GM12878 (cell line): ENCODE measurements at regions not wholly inside any gene's neighbourhood (a gene's known extent, or its start where the extent isn't known, plus 50 kb on each side); places are given as distances from the start of the nearest gene placed in this dataset.

Experiments
- ATAC-seq: fragments of 200-7000 bp; cut with Tn5 transposase; 3 replicates; pipeline ENCODE4 v1.9.1; 2020; ENCODE audit warnings: mild to moderate bottlenecking, moderate library complexity
- BruUV-seq: library from RNA; stranded (reverse); fragments of 400-500 nt; replicated peaks from 2 replicates; lab custom pipeline; 2021; lab: Mats Ljungman, UMichigan
- CTCF ChIA-PET: fragments of 300-600 bp; sonication (Branson Sonifier 250); formaldehyde crosslinking; extraction: SDS; loops from one replicate; lab custom pipeline; 2021; ENCODE audit warnings: inconsistent platforms; lab: Yijun Ruan, JAX
- POLR2A ChIA-PET: fragments of 350-600 bp; formaldehyde crosslinking; extraction: SDS; loops from one replicate; lab custom pipeline; 2021; ENCODE audit warnings: inconsistent platforms; lab: Charles Lee
- RAD21 ChIA-PET: fragments of 300-600 bp; sonication (Branson Sonifier 250); formaldehyde crosslinking; loops from one replicate; lab custom pipeline; 2023; ENCODE audit warnings: antibody characterized with exemption; ENCODE audit not compliant: unreplicated experiment; lab: Charles Lee
- SMC1A ChIA-PET: fragments of 300-600 bp; sonication (Branson Sonifier 250); formaldehyde crosslinking; loops from one replicate; lab custom pipeline; 2023; ENCODE audit not compliant: unreplicated experiment, uncharacterized antibody; lab: Charles Lee
- DNase-seq: peaks from one replicate; pipeline ENCODE4 v3.0.0-alpha.2; 2011; ENCODE audit warnings: low read depth, low spot score
- FAIRE-seq: peaks from 3 replicates; lab custom pipeline; 2011; peaks lifted over from hg19 to GRCh38; lab: Jason Lieb, UNC
- H2AFZ ChIP-seq: 2 replicates; pipeline ENCODE4 v1.6.0; 2011; ENCODE audit warnings: low read depth, low read length, control low read depth; ENCODE audit not compliant: control insufficient read depth
- H3K27ac ChIP-seq: 2 replicates; pipeline ENCODE4 v1.5.1; 2011; ENCODE audit warnings: control low read depth; ENCODE audit not compliant: control insufficient read depth, insufficient read depth
- H3K27me3 ChIP-seq, 2 experiments: replicated peaks in 1 of 2; 2 replicates each; pipeline versions ENCODE4 v1.6.0 to v1.6.1; 2011; ENCODE audit warnings: low read length in 1 of 2; ENCODE audit not compliant: control insufficient read depth in 2 of 2, insufficient read depth in 2 of 2
- H3K36me3 ChIP-seq, 2 experiments: 2 replicates each; pipeline ENCODE4 v1.5.1; 2011; ENCODE audit warnings: low read length in 1 of 2; ENCODE audit not compliant: control insufficient read depth in 2 of 2, insufficient read depth in 2 of 2
- H3K4me1 ChIP-seq: 2 replicates; pipeline ENCODE4 v1.6.1; 2011; ENCODE audit warnings: mild to moderate bottlenecking, low read length, moderate library complexity, mixed read lengths; ENCODE audit not compliant: control insufficient read depth, insufficient read depth
- H3K4me2 ChIP-seq: 2 replicates; pipeline ENCODE4 v1.6.0; 2011; ENCODE audit warnings: control low read depth; ENCODE audit not compliant: control insufficient read depth, insufficient read depth
- H3K4me3 ChIP-seq: fragments of 200-600 bp; sonication (generic); 2 replicates; pipeline ENCODE4 v1.5.1; 2016
- H3K79me2 ChIP-seq: 2 replicates; pipeline ENCODE4 v1.6.0; 2011; ENCODE audit warnings: low read length; ENCODE audit not compliant: control insufficient read depth, insufficient read depth
- H3K9ac ChIP-seq: 2 replicates; pipeline ENCODE4 v1.8.0; 2011; ENCODE audit warnings: low read length, control low read depth, mixed read lengths; ENCODE audit not compliant: control insufficient read depth, insufficient read depth
- H3K9me3 ChIP-seq: replicated peaks from 3 replicates; pipeline ENCODE4 v1.5.1; 2011; ENCODE audit warnings: mild to moderate bottlenecking, low read length; ENCODE audit not compliant: control insufficient read depth, insufficient read depth
- H4K20me1 ChIP-seq: 2 replicates; pipeline ENCODE4 v1.6.0; 2011; ENCODE audit not compliant: control insufficient read depth, insufficient read depth
- BRCA1 ChIP-seq: IDR thresholded peaks from 2 replicates; pipeline ENCODE4 v1.6.1; 2011; ENCODE audit warnings: low read depth, low read length, improper control_type of control experiment
- CBFB ChIP-seq: IDR thresholded peaks from 2 replicates; pipeline ENCODE4 v1.6.1; 2016; ENCODE audit warnings: antibody characterized with exemption, low read depth
- EZH2 ChIP-seq: IDR thresholded peaks from 2 replicates; pipeline ENCODE4 v1.6.1; 2012; ENCODE audit warnings: low read depth, mild to moderate bottlenecking, control low read depth, inconsistent platforms, low read length, borderline replicate concordance; ENCODE audit not compliant: control insufficient read depth
- FOXK2 ChIP-seq: fragments of 450-650 bp; IDR thresholded peaks from 2 replicates; pipeline ENCODE4 v1.6.1; 2017; ENCODE audit warnings: mild to moderate bottlenecking, moderate library complexity
- MTA2 ChIP-seq: fragments of 450-650 bp; IDR thresholded peaks from 2 replicates; pipeline ENCODE4 v1.6.1; 2016; ENCODE audit warnings: low read depth, mild to moderate bottlenecking, moderate library complexity
- MYB ChIP-seq: fragments of 150-350 bp; IDR thresholded peaks from 2 replicates; pipeline ENCODE4 v1.6.1; 2014; ENCODE audit warnings: mild to moderate bottlenecking, low read depth, low read length, borderline replicate concordance
- NFXL1 ChIP-seq: fragments of 450-650 bp; IDR thresholded peaks from 2 replicates; pipeline ENCODE4 v1.6.1; 2017; ENCODE audit warnings: antibody characterized with exemption, mild to moderate bottlenecking, borderline replicate concordance
- NR2F1 ChIP-seq: fragments of 450-650 bp; conservative IDR thresholded peaks from 2 replicates; pipeline ENCODE4 v1.6.1; 2017; ENCODE audit warnings: mild to moderate bottlenecking
- RAD21 ChIP-seq: IDR thresholded peaks from 2 replicates; pipeline ENCODE4 v1.6.1; 2011; ENCODE audit warnings: mild to moderate bottlenecking, low read depth, low read length, moderate library complexity; ENCODE audit not compliant: insufficient read depth
- RAD51 ChIP-seq: fragments of 450-650 bp; IDR thresholded peaks from 2 replicates; pipeline ENCODE4 v1.6.1; 2016; ENCODE audit warnings: moderate library complexity, mild to moderate bottlenecking, inconsistent platforms
- REST ChIP-seq: IDR thresholded peaks from 2 replicates; pipeline ENCODE4 v1.6.1; 2012; ENCODE audit warnings: mild to moderate bottlenecking, low read depth, low read length
- SIX5 ChIP-seq: IDR thresholded peaks from 2 replicates; pipeline ENCODE4 v1.6.1; 2011; ENCODE audit warnings: mild to moderate bottlenecking, low read depth, low read length, moderate library complexity; ENCODE audit not compliant: severe bottlenecking
- SMAD1 ChIP-seq: fragments of 450-650 bp; IDR thresholded peaks from 2 replicates; pipeline ENCODE4 v1.6.1; 2018; ENCODE audit warnings: mild to moderate bottlenecking, low read depth; ENCODE audit not compliant: partially characterized antibody
- SREBF1 ChIP-seq: IDR thresholded peaks from 2 replicates; pipeline ENCODE4 v1.6.1; 2012; ENCODE audit warnings: mild to moderate bottlenecking, low read length
- TCF12 ChIP-seq: IDR thresholded peaks from 2 replicates; pipeline ENCODE4 v1.6.1; 2011; ENCODE audit warnings: low read depth, mild to moderate bottlenecking, low read length
- TCF3 ChIP-seq: IDR thresholded peaks from 2 replicates; pipeline ENCODE4 v1.6.1; 2012; ENCODE audit warnings: low read depth, mild to moderate bottlenecking, low read length, borderline replicate concordance; ENCODE audit not compliant: insufficient read depth
- YBX1 ChIP-seq: fragments of 450-650 bp; IDR thresholded peaks from 2 replicates; pipeline ENCODE4 v1.6.1; 2016; ENCODE audit warnings: antibody characterized with exemption
- ZBED1 ChIP-seq: IDR thresholded peaks from 2 replicates; pipeline ENCODE4 v1.6.1; 2016; ENCODE audit warnings: borderline replicate concordance
- WGBS: methylation state at CpG from one replicate; pipeline ENCODE4 v1.1.6; 2016; ENCODE audit warnings: low lambda C conversion rate; ENCODE audit not compliant: insufficient replicate concordance, insufficient coverage; ENCODE audit errors: missing lambda C conversion rate; 5-methylcytosine and 5-hydroxymethylcytosine counted together
- in situ Hi-C: fragments of 300-500 bp; cut with MboI; formaldehyde crosslinking; loops from 9 replicates; pipeline ENCODE4 v1.14.3; 2018; ENCODE audit warnings: mixed read lengths
- intact Hi-C: fragments of 100-400 bp; cut with micrococcal nuclease; formaldehyde crosslinking; loops from one replicate; pipeline ENCODE4 v1.14.2; 2022; ENCODE audit not compliant: unreplicated experiment
- TF ChIP-seq, protein P1 (sequence below): fragments of 450-650 bp; IDR thresholded peaks from 2 replicates; pipeline ENCODE4 v1.6.1; 2017; ENCODE audit warnings: low read depth, mild to moderate bottlenecking, moderate library complexity
- TF ChIP-seq, protein P2 (sequence below): fragments of 450-650 bp; IDR thresholded peaks from 2 replicates; pipeline ENCODE4 v1.6.1; 2014; ENCODE audit warnings: mild to moderate bottlenecking

DNA sequence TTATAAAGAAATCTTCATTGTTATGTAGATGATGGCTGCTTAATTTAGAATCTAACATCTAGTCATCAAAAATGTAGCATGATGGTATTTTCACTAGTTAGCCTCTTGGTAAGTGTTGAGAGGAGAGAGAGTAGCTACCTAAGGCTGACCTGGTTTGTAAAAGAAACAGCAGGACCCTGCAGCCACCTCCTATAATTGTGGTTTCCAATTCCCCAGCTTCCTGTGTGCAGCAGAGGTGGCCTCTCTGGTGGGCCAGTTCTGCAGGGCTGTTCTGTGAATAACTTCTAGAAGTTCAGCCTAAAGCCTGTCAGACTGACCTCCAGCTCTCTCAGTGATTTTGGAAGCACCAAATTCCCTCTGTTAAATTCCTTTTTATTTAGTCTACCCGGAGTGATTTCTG, 246.4 kb upstream of the LRRC7 start (continued):
- TF ChIP-seq RAD21 (no peak), SMAD1 (no peak), BRCA1 (no peak), MTA2 (no peak), SREBF1 (no peak), FOXK2 (no peak), REST (no peak), CBFB (no peak)
- TF ChIP-seq, protein P1, sequence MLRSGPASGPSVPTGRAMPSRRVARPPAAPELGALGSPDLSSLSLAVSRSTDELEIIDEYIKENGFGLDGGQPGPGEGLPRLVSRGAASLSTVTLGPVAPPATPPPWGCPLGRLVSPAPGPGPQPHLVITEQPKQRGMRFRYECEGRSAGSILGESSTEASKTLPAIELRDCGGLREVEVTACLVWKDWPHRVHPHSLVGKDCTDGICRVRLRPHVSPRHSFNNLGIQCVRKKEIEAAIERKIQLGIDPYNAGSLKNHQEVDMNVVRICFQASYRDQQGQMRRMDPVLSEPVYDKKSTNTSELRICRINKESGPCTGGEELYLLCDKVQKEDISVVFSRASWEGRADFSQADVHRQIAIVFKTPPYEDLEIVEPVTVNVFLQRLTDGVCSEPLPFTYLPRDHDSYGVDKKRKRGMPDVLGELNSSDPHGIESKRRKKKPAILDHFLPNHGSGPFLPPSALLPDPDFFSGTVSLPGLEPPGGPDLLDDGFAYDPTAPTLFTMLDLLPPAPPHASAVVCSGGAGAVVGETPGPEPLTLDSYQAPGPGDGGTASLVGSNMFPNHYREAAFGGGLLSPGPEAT: no peak

DNA sequence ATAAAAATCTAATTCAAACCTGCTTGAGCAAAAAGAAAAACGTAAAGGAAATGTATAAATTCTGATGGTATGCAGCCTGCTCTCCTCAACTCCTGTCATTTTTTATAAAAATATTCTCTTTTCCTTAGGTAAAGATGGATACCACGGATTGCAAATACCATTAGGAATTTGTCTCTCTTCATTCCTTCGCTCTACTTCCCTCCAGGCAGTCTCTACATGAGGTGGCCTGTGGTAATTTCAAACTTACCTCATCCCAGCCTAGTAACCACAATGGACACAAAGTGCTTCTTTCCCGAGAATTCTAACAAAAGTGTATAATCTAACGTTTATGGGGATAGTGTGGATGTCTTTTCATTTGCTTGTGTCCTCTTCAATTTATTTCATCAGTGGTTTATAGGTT, 239.5 kb upstream of the LRRC7 start:
- ChIA-PET POLR2A (no interaction called here), SMC1A (no interaction called here), CTCF (no interaction called here), RAD21 (no interaction called here)
- Histone ChIP-seq H2AFZ (no peak overlapping the region), H3K4me1 (no peaks in the 10 kb centered on the region), H3K79me2 (no peaks in the 10 kb centered on the region), H3K27me3 (no peaks in the 10 kb centered on the region), H3K9ac (no peak overlapping the region), H3K4me2 (no peak overlapping the region), H3K36me3 (no peaks in the 10 kb centered on the region), H4K20me1 (no peaks in the 10 kb centered on the region), H3K27ac (no peak overlapping the region), H3K9me3 (no peaks in the 10 kb centered on the region), H3K4me3 (no peak overlapping the region)
- FAIRE-seq: no peak
- ATAC-seq: no peak
- intact Hi-C loops: no loop called here
- no peak for DNase-seq
- no TSS peak for BruUV-seq
- in situ Hi-C loops: no loop called here
- WGBS: 10% methylated on average over 5 of the region's 5 CpGs
- TF ChIP-seq EZH2 (no peak), TCF3 (no peak), NFXL1 (no peak), TCF12 (no peak), NR2F1 (no peak), MYB (no peak), ZBED1 (no peak), YBX1 (no peak), SIX5 (no peak), RAD51 (no peak)
- TF ChIP-seq, protein P2, sequence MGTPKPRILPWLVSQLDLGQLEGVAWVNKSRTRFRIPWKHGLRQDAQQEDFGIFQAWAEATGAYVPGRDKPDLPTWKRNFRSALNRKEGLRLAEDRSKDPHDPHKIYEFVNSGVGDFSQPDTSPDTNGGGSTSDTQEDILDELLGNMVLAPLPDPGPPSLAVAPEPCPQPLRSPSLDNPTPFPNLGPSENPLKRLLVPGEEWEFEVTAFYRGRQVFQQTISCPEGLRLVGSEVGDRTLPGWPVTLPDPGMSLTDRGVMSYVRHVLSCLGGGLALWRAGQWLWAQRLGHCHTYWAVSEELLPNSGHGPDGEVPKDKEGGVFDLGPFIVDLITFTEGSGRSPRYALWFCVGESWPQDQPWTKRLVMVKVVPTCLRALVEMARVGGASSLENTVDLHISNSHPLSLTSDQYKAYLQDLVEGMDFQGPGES: no peak
